Neural cell (in vitro differentiated cells): ENCODE measurements at regions not wholly inside any gene's neighbourhood (a gene's known extent, or its start where the extent isn't known, plus 50 kb on each side); places are given as distances from the start of the nearest gene placed in this dataset.

ENCODE experiments used
- H2AFZ ChIP-seq: fragments of 200-600, 300-800 bp; sonication (generic), shearing (Covaris generic); 2 replicates; pipeline ENCODE4 v1.6.0; 2014; ENCODE audit warnings: low read depth, mild to moderate bottlenecking, antibody characterized with exemption, low read length, moderate library complexity
- H3F3A ChIP-seq: fragments of 200-600 bp; shearing (Covaris generic); 2 replicates; pipeline ENCODE4 v1.6.1; 2016; ENCODE audit warnings: mild to moderate bottlenecking, moderate library complexity, mixed read lengths, antibody characterized with exemption, low read length; ENCODE audit not compliant: insufficient read depth, poor library complexity, severe bottlenecking
- H3K27ac ChIP-seq: fragments of 200-600, 300-800 bp; sonication (generic), shearing (Covaris generic); 2 replicates; pipeline ENCODE4 v1.5.1; 2014; ENCODE audit warnings: mild to moderate bottlenecking, low read length, moderate library complexity
- H3K27me3 ChIP-seq: fragments of 300-800, 200-600 bp; sonication (generic), shearing (Covaris generic); 2 replicates; pipeline ENCODE4 v1.6.0; 2014; ENCODE audit warnings: mild to moderate bottlenecking, low read depth, low read length, moderate library complexity; ENCODE audit not compliant: insufficient read depth
- H3K36me3 ChIP-seq: fragments of 300-800, 200-600 bp; sonication (generic), shearing (Covaris generic); 2 replicates; pipeline ENCODE4 v1.5.1; 2014; ENCODE audit warnings: mild to moderate bottlenecking, antibody characterized with exemption, low read length, moderate library complexity; ENCODE audit not compliant: insufficient read depth
- H3K4me2 ChIP-seq: fragments of 300-800, 200-600 bp; sonication (generic), shearing (Covaris generic); 2 replicates; pipeline ENCODE4 v1.6.0; 2014; ENCODE audit warnings: mild to moderate bottlenecking, low read length
- H3K4me3 ChIP-seq: fragments of 300-800, 200-600 bp; sonication (generic), shearing (Covaris generic); 2 replicates; pipeline ENCODE4 v1.5.1; 2014; ENCODE audit warnings: mild to moderate bottlenecking, low read length, moderate library complexity
- H3K79me2 ChIP-seq: fragments of 200-600 bp; shearing (Covaris generic); replicated peaks from 2 replicates; pipeline ENCODE4 v1.6.0; 2014; ENCODE audit warnings: mild to moderate bottlenecking, low read length, moderate library complexity; ENCODE audit not compliant: insufficient read depth
- H3K9ac ChIP-seq: fragments of 300-800, 200-600 bp; sonication (generic), shearing (Covaris generic); 2 replicates; pipeline ENCODE4 v1.6.1; 2016; ENCODE audit warnings: mild to moderate bottlenecking, low read length, mixed read lengths
- H3K9me2 ChIP-seq: fragments of 200-600 bp; shearing (Covaris generic); 2 replicates; pipeline ENCODE4 v1.6.1; 2016; ENCODE audit warnings: mild to moderate bottlenecking, low read length, mixed read lengths; ENCODE audit not compliant: insufficient read depth
- H3K9me3 ChIP-seq: fragments of 200-600, 300-800 bp; sonication (generic), shearing (Covaris generic); 2 replicates; pipeline ENCODE4 v1.6.1; 2016; ENCODE audit warnings: mild to moderate bottlenecking, mixed run types, low read length, moderate library complexity, mixed read lengths
- H4K20me1 ChIP-seq: fragments of 200-600 bp; shearing (Covaris generic); 2 replicates; pipeline ENCODE4 v1.6.1; 2016; ENCODE audit warnings: mild to moderate bottlenecking, mixed run types; ENCODE audit not compliant: insufficient read depth
- CTCF ChIP-seq: fragments of 450-650 bp; IDR thresholded peaks from 2 replicates; pipeline ENCODE4 v1.5.1; 2014; ENCODE audit warnings: antibody characterized with exemption, mild to moderate bottlenecking, moderate library complexity; ENCODE audit not compliant: poor library complexity, severe bottlenecking
- EP300 ChIP-seq: fragments of 450-650 bp; conservative IDR thresholded peaks from 2 replicates; pipeline ENCODE4 v1.6.1; 2014; ENCODE audit warnings: antibody characterized with exemption, mild to moderate bottlenecking, moderate library complexity; ENCODE audit not compliant: poor library complexity, severe bottlenecking
- EZH2 ChIP-seq: fragments of 200-600, 300-800 bp; shearing (Covaris generic), sonication (generic); IDR thresholded peaks from 2 replicates; pipeline ENCODE4 v1.6.1; 2014; ENCODE audit warnings: antibody characterized with exemption, low read length, borderline replicate concordance, mild to moderate bottlenecking; ENCODE audit not compliant: insufficient read depth, poor library complexity, severe bottlenecking
- MXI1 ChIP-seq: fragments of 450-650 bp; conservative IDR thresholded peaks from 2 replicates; pipeline ENCODE4 v1.6.1; 2014; ENCODE audit warnings: antibody characterized with exemption, mild to moderate bottlenecking; ENCODE audit not compliant: poor library complexity, severe bottlenecking
- POLR2AphosphoS5 ChIP-seq: IDR thresholded peaks from 2 replicates; pipeline ENCODE4 v1.6.1; 2012
- RAD21 ChIP-seq: fragments of 450-650 bp; conservative IDR thresholded peaks from 2 replicates; pipeline ENCODE4 v1.6.1; 2014; ENCODE audit warnings: antibody characterized with exemption, mild to moderate bottlenecking, moderate library complexity
- REST ChIP-seq: IDR thresholded peaks from 2 replicates; pipeline ENCODE4 v1.6.1; 2012; ENCODE audit warnings: borderline replicate concordance
- SMC3 ChIP-seq: fragments of 450-650 bp; conservative IDR thresholded peaks from 2 replicates; pipeline ENCODE4 v1.6.1; 2014; ENCODE audit warnings: antibody characterized with exemption, mild to moderate bottlenecking, moderate library complexity; ENCODE audit not compliant: poor library complexity
- TAF1 ChIP-seq: IDR thresholded peaks from 2 replicates; pipeline ENCODE4 v1.6.1; 2012; ENCODE audit warnings: low read depth

- Histone ChIP-seq H3K9me3 (no peaks in the 10 kb centered on the region), H3K27me3 (no peaks in the 10 kb centered on the region), H3K9me2 (no peaks in the 10 kb centered on the region), H2AFZ (no peak overlapping the region), H4K20me1 (no peaks in the 10 kb centered on the region), H3K4me2 (no peak overlapping the region), H3F3A (no peaks in the 10 kb centered on the region), H3K79me2 (no peaks in the 10 kb centered on the region), H3K27ac (no peak overlapping the region), H3K4me3 (no peak overlapping the region), H3K9ac (no peak overlapping the region), H3K36me3 (no peaks in the 10 kb centered on the region)
- TF ChIP-seq EP300 (no peak), CTCF (no peak), TAF1 (no peak), MXI1 (no peak), SMC3 (no peak), REST (no peak), EZH2 (no peak), RAD21 (no peak), POLR2AphosphoS5 (no peak)
These were observed 130.0 kb upstream of the BTG1 start for GRCh38 chr12:92275443-92276154.

GRCh38 chr12:92273076-92273475 is 127.4 kb upstream of the BTG1 start:
- Histone ChIP-seq H3K9me2 (no peaks in the 10 kb centered on the region), H3K27me3 (no peaks in the 10 kb centered on the region), H3K36me3 (no peaks in the 10 kb centered on the region), H3F3A (no peaks in the 10 kb centered on the region), H3K79me2 (no peaks in the 10 kb centered on the region), H3K9ac (no peak overlapping the region), H3K9me3 (no peaks in the 10 kb centered on the region), H3K4me2 (no peak overlapping the region), H4K20me1 (no peaks in the 10 kb centered on the region), H3K4me3 (no peak overlapping the region), H3K27ac (no peak overlapping the region), H2AFZ (no peak overlapping the region)
- no peak for TF ChIP-seq MXI1
- no peak for TF ChIP-seq EZH2
- TF ChIP-seq REST: no peak
- no peak for TF ChIP-seq EP300
- no peak for TF ChIP-seq TAF1
- TF ChIP-seq RAD21: no peak
- no peak for TF ChIP-seq CTCF
- no peak for TF ChIP-seq POLR2AphosphoS5
- no peak for TF ChIP-seq SMC3
